ENCODE measurements at regions not wholly inside any gene's neighbourhood (a gene's known extent, or its start where the extent isn't known, plus 50 kb on each side); places are given as distances from the start of the nearest gene placed in this dataset.

GRCh38 chr7:130994378-130995115 lies 260.5 kb upstream of the KLF14 start:
- no peak for TF ChIP-seq FOXM1 (IDR thresholded peaks at IDR 0.05; ENCODE audit: borderline replicate concordance, low read depth)
- no peak for TF ChIP-seq MAX (IDR thresholded peaks at IDR 0.05)
- TF ChIP-seq CEBPB (IDR thresholded peaks at IDR 0.05), result no peak
- TF ChIP-seq NFIC (IDR thresholded peaks at IDR 0.05), result no peak
- TF ChIP-seq EGR1 (IDR thresholded peaks at IDR 0.05), result peak; percentile 82
- no peak for TF ChIP-seq TAF1 (IDR thresholded peaks at IDR 0.05; ENCODE audit: low read depth)
- TF ChIP-seq RAD21 (IDR thresholded peaks at IDR 0.05; ENCODE audit: low read depth), result no peak
- TF ChIP-seq REST (IDR thresholded peaks at IDR 0.05; ENCODE audit: low read depth), result no peak
- TF ChIP-seq EP300 (IDR thresholded peaks at IDR 0.05; ENCODE audit: borderline replicate concordance), result no peak

Data from Ishikawa (cell line).